GM12892 (cell line): ENCODE measurements at regions not wholly inside any gene's neighbourhood (a gene's known extent, or its start where the extent isn't known, plus 50 kb on each side); places are given as distances from the start of the nearest gene placed in this dataset.

Experiments
- POLR2A ChIP-seq: IDR thresholded peaks from 2 replicates; pipeline ENCODE4 v1.6.1; 2011; ENCODE audit warnings: low read depth, low read length, control low read depth
- POLR2AphosphoS5 ChIP-seq: IDR thresholded peaks from 2 replicates; pipeline ENCODE4 v1.6.1; 2011; ENCODE audit warnings: low read depth, low read length, control low read depth
- TAF1 ChIP-seq: IDR thresholded peaks from 2 replicates; pipeline ENCODE4 v1.6.1; 2011; ENCODE audit warnings: low read depth, mild to moderate bottlenecking, control low read depth, low read length, borderline replicate concordance

DNA sequence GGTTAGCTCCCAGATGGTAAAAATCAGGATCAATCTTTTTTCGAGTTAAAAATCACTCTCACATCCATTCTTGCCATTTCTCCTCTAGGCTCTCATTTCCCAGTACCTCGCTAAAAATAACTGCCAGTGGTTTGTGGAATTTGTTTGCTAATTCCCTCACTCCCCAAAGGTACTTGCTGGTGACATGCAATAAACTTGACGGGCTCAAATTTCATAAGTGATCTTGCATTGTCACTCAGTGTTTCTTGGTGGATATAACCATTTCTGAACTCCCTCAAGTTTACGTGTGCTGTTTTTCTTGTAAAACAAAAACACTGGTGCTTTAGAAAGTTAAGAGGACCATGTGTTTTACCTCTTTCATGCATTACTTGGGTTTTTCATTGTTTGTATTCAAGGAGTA, 399.2 kb upstream of the MKI67 start:
- no peak for TF ChIP-seq TAF1
- no peak for TF ChIP-seq POLR2A
- TF ChIP-seq POLR2AphosphoS5, result no peak
